H9 (cell line): ENCODE measurements at regions not wholly inside any gene's neighbourhood (a gene's known extent, or its start where the extent isn't known, plus 50 kb on each side); places are given as distances from the start of the nearest gene placed in this dataset.

Experiments used
- DNase-seq: peaks from one replicate; pipeline ENCODE4 v3.0.0-alpha.2; 2017
- H2AFZ ChIP-seq: one replicate; pipeline ENCODE4 v1.6.1; 2013; ENCODE audit warnings: mild to moderate bottlenecking, low read length, control low read depth, moderate library complexity
- H2AK5ac ChIP-seq: 2 replicates; pipeline ENCODE4 v1.6.1; 2013; ENCODE audit warnings: low read length, control low read depth, mixed read lengths; ENCODE audit not compliant: insufficient read length
- H2BK120ac ChIP-seq: one replicate; pipeline ENCODE4 v1.6.1; 2013; ENCODE audit warnings: low read depth, mild to moderate bottlenecking, low read length, control low read depth, inconsistent platforms; ENCODE audit not compliant: poor library complexity, severe bottlenecking
- H2BK12ac ChIP-seq: 2 replicates; pipeline ENCODE4 v1.6.1; 2013; ENCODE audit warnings: low read length, control low read depth, mixed read lengths, low read depth; ENCODE audit not compliant: insufficient read length
- H2BK15ac ChIP-seq: 2 replicates; pipeline ENCODE4 v1.6.1; 2013; ENCODE audit warnings: low read depth, low read length, control low read depth
- H2BK20ac ChIP-seq: one replicate; pipeline ENCODE4 v1.6.1; 2013; ENCODE audit warnings: low read depth, mild to moderate bottlenecking, low read length, control low read depth, inconsistent platforms; ENCODE audit not compliant: poor library complexity, severe bottlenecking
- H2BK5ac ChIP-seq: 2 replicates; pipeline ENCODE4 v1.6.1; 2013; ENCODE audit warnings: low read length, control low read depth, mixed read lengths; ENCODE audit not compliant: insufficient read length
- H3K14ac ChIP-seq: 2 replicates; pipeline ENCODE4 v1.6.1; 2013; ENCODE audit warnings: low read length, control low read depth; ENCODE audit not compliant: insufficient read depth
- H3K18ac ChIP-seq: 2 replicates; pipeline ENCODE4 v1.6.1; 2013; ENCODE audit warnings: low read depth, mild to moderate bottlenecking, mixed read lengths, low read length, control low read depth; ENCODE audit not compliant: insufficient read length
- H3K23ac ChIP-seq: 2 replicates; pipeline ENCODE4 v1.6.1; 2013; ENCODE audit warnings: low read length, control low read depth, mixed read lengths, low read depth; ENCODE audit not compliant: insufficient read length
- H3K23me2 ChIP-seq: 2 replicates; pipeline ENCODE4 v1.6.1; 2013; ENCODE audit warnings: low read depth, mild to moderate bottlenecking, mixed read lengths, low read length, control low read depth; ENCODE audit not compliant: insufficient read length, poor library complexity, severe bottlenecking
- H3K27ac ChIP-seq: 2 replicates; pipeline ENCODE4 v1.5.1; 2013; ENCODE audit warnings: low read length, control low read depth, mixed read lengths, low read depth; ENCODE audit not compliant: insufficient read length
- H3K27me3 ChIP-seq: 2 replicates; pipeline ENCODE4 v1.6.1; 2013; ENCODE audit warnings: low read length, control low read depth, inconsistent platforms; ENCODE audit not compliant: insufficient read depth
- H3K4ac ChIP-seq: 2 replicates; pipeline ENCODE4 v1.6.1; 2013; ENCODE audit warnings: low read depth, mild to moderate bottlenecking, control low read depth, inconsistent platforms, low read length, moderate library complexity
- H3K4me1 ChIP-seq: 2 replicates; pipeline ENCODE4 v1.6.1; 2013; ENCODE audit warnings: low read length, control low read depth, inconsistent platforms; ENCODE audit not compliant: insufficient read depth
- H3K4me2 ChIP-seq: 2 replicates; pipeline ENCODE4 v1.6.1; 2013; ENCODE audit warnings: low read length, control low read depth, mixed read lengths; ENCODE audit not compliant: insufficient read length, insufficient read depth
- H3K56ac ChIP-seq: 2 replicates; pipeline ENCODE4 v1.6.1; 2013; ENCODE audit warnings: low read depth, mild to moderate bottlenecking, mixed read lengths, low read length, control low read depth; ENCODE audit not compliant: insufficient read length
- H3K79me1 ChIP-seq: 2 replicates; pipeline ENCODE4 v1.6.1; 2013; ENCODE audit warnings: low read depth, mild to moderate bottlenecking, moderate library complexity, low read length, control low read depth, inconsistent platforms; ENCODE audit not compliant: insufficient read depth, poor library complexity, severe bottlenecking
- H3K79me2 ChIP-seq: 2 replicates; pipeline ENCODE4 v1.6.1; 2013; ENCODE audit warnings: low read length, control low read depth, inconsistent platforms; ENCODE audit not compliant: insufficient read depth
- H3K9ac ChIP-seq: 2 replicates; pipeline ENCODE4 v1.6.1; 2013; ENCODE audit warnings: low read length, control low read depth, mixed read lengths; ENCODE audit not compliant: insufficient read length; ENCODE audit errors: extremely low read depth
- H3K9me3 ChIP-seq: one replicate; pipeline ENCODE4 v1.6.1; 2013; ENCODE audit warnings: low read depth, low read length, inconsistent platforms; ENCODE audit not compliant: control insufficient read depth
- H3T11ph ChIP-seq: one replicate; pipeline ENCODE4 v1.6.1; 2013; ENCODE audit warnings: mild to moderate bottlenecking, low read length, control low read depth, inconsistent platforms
- H4K20me1 ChIP-seq: one replicate; pipeline ENCODE4 v1.6.1; 2013; ENCODE audit not compliant: control insufficient read depth, insufficient read length, insufficient read depth
- H4K5ac ChIP-seq: 2 replicates; pipeline ENCODE4 v1.6.1; 2013; ENCODE audit warnings: low read depth, mild to moderate bottlenecking, mixed read lengths, low read length, control low read depth; ENCODE audit not compliant: insufficient read length
- H4K8ac ChIP-seq: replicated peaks from 2 replicates; pipeline ENCODE4 v1.6.1; 2013; ENCODE audit warnings: low read length, control low read depth, mixed read lengths, low read depth; ENCODE audit not compliant: insufficient read length
- H4K91ac ChIP-seq: 2 replicates; pipeline ENCODE4 v1.6.1; 2013; ENCODE audit warnings: low read depth, mild to moderate bottlenecking, moderate library complexity, mixed read lengths, low read length, control low read depth; ENCODE audit not compliant: insufficient read length
- H3K27ac Mint-ChIP-seq, 3 experiments: 2 replicates in 2 of 3; 3 replicates in 1 of 3; pipeline ENCODE4 v1.8.0; 2020 to 2021; ENCODE audit warnings: mixed read lengths in 3 of 3, mild to moderate bottlenecking in 1 of 3, moderate library complexity in 1 of 3
- H3K27me3 Mint-ChIP-seq: 2 replicates; pipeline ENCODE4 v1.8.0; 2021; ENCODE audit warnings: low read depth, mild to moderate bottlenecking, moderate library complexity, mixed read lengths
- H3K36me3 Mint-ChIP-seq, 3 experiments: 2 replicates in 2 of 3; 3 replicates in 1 of 3; pipeline ENCODE4 v1.8.0; 2020 to 2021; ENCODE audit warnings: low read depth in 3 of 3, mixed read lengths in 3 of 3; ENCODE audit not compliant: insufficient read depth in 1 of 3
- H3K4me1 Mint-ChIP-seq, 2 experiments: 2 replicates each; pipeline ENCODE4 v1.8.0; 2020; ENCODE audit warnings: mixed read lengths in 2 of 2
- H3K4me3 Mint-ChIP-seq, 2 experiments: 2 replicates in 1 of 2; 3 replicates in 1 of 2; pipeline ENCODE4 v1.8.0; 2020 to 2021; ENCODE audit warnings: mild to moderate bottlenecking in 2 of 2, mixed read lengths in 2 of 2, moderate library complexity in 1 of 2
- H3K9me3 Mint-ChIP-seq, 2 experiments: 2 replicates in 1 of 2; 3 replicates in 1 of 2; pipeline ENCODE4 v1.8.0; 2020; ENCODE audit warnings: mild to moderate bottlenecking in 2 of 2, mixed read lengths in 2 of 2, moderate library complexity in 1 of 2
- CTCF ChIP-seq: fragments of 200-600 bp; sonication (generic); conservative IDR thresholded peaks from 3 replicates; pipeline ENCODE4 v1.8.0; 2021; ENCODE audit warnings: antibody characterized with exemption, mild to moderate bottlenecking
- WGBS: extraction: QIAGEN DNeasy Blood & Tissue Kit; methylation state at CpG from one replicate; pipeline ENCODE4 v1.1.7; 2013; ENCODE audit warnings: missing lambda C conversion rate, low lambda C conversion rate, mixed read lengths; ENCODE audit not compliant: insufficient read length; ENCODE audit errors: extremely low coverage; 5-methylcytosine and 5-hydroxymethylcytosine counted together

- no peaks in the 10 kb centered on the region for H3K27me3 ChIP-seq
- no peak overlapping the region for H3K4ac ChIP-seq
- H2BK5ac ChIP-seq = no peak overlapping the region
- no peak overlapping the region for H2BK15ac ChIP-seq
- no peak for TF ChIP-seq CTCF
- no peaks in the 10 kb centered on the region for H4K20me1 ChIP-seq
- H4K91ac ChIP-seq = no peak overlapping the region
- 0 out of 2 replicates have a peak, but pooled peaks cover 6% of the 10 kb centered on the region for H3K4me1 ChIP-seq
- Mint-ChIP-seq H3K27me3 (no peaks in the 10 kb centered on the region; the same call in 1 of the 2 replicates), H3K9me3 (peaks cover 0 to 7% of the 10 kb centered on the region in 2 experiments; a peak in 4 of 5 replicates), H3K4me3 (no peak overlapping the region), H3K36me3 (no peaks in the 10 kb centered on the region; a peak in 3 of 7 replicates), H3K4me1 (peaks cover 23 to 25% of the 10 kb centered on the region in 2 experiments), H3K27ac (no peak overlapping the region)
- H4K5ac ChIP-seq = no peak overlapping the region
- H4K8ac ChIP-seq = no peak overlapping the region
- H2BK20ac ChIP-seq = no peak overlapping the region
- no peak overlapping the region for H2AFZ ChIP-seq
- H2AK5ac ChIP-seq = no peak overlapping the region
- no peaks in the 10 kb centered on the region for H3K79me2 ChIP-seq
- H3K23me2 ChIP-seq = no peaks in the 10 kb centered on the region
- H3K23ac ChIP-seq = no peak overlapping the region
- H2BK12ac ChIP-seq = no peak overlapping the region
- no peak overlapping the region for H3T11ph ChIP-seq
- no peak overlapping the region for H3K27ac ChIP-seq
- no peak overlapping the region for H2BK120ac ChIP-seq
- H3K9me3 ChIP-seq = no peaks in the 10 kb centered on the region
- DNase-seq = no peak
- WGBS = no CpG with 5 or more reads among the region's 6 CpGs
- no peak overlapping the region for H3K56ac ChIP-seq
- H3K9ac ChIP-seq = no peak overlapping the region
- H3K4me2 ChIP-seq = no peak overlapping the region
- H3K18ac ChIP-seq = no peak overlapping the region
- H3K79me1 ChIP-seq = no peaks in the 10 kb centered on the region
- H3K14ac ChIP-seq = no peak overlapping the region
These were observed 128.6 kb upstream of the LIPC start for GRCh38 chr15:58303236-58303635.
